ENCODE measurements at regions not wholly inside any gene's neighbourhood (a gene's known extent, or its start where the extent isn't known, plus 50 kb on each side); places are given as distances from the start of the nearest gene placed in this dataset.

DNA sequence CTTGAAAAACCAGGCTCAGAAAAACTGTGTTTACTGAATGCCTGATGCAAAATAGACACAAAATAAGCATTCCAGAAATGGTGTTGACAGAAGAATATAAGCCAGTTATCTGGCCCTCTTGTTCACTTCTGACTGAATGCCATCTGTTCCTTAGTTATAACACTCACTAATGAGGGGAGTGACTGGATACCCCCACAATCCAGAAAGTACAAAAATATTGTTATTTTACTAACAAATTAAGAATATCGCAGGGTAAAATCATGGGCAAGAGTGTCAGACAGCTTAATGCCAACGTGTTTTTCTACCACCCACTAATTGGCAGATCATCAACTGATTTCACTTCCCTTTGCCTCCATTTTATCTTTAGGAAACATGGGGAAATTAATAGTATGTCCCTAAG lies 477.3 kb upstream of the FLRT2 start:
- TF ChIP-seq, protein P1, sequence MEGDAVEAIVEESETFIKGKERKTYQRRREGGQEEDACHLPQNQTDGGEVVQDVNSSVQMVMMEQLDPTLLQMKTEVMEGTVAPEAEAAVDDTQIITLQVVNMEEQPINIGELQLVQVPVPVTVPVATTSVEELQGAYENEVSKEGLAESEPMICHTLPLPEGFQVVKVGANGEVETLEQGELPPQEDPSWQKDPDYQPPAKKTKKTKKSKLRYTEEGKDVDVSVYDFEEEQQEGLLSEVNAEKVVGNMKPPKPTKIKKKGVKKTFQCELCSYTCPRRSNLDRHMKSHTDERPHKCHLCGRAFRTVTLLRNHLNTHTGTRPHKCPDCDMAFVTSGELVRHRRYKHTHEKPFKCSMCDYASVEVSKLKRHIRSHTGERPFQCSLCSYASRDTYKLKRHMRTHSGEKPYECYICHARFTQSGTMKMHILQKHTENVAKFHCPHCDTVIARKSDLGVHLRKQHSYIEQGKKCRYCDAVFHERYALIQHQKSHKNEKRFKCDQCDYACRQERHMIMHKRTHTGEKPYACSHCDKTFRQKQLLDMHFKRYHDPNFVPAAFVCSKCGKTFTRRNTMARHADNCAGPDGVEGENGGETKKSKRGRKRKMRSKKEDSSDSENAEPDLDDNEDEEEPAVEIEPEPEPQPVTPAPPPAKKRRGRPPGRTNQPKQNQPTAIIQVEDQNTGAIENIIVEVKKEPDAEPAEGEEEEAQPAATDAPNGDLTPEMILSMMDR (IDR thresholded peaks at IDR 0.05): no peak
- TF ChIP-seq POLR2A (IDR thresholded peaks at IDR 0.05): no peak
